GOT3 (cell line): ENCODE measurements at regions not wholly inside any gene's neighbourhood (a gene's known extent, or its start where the extent isn't known, plus 50 kb on each side); places are given as distances from the start of the nearest gene placed in this dataset.

Source experiments
- DNase-seq: peaks from one replicate; lab custom pipeline; 2025; ENCODE audit warnings: mixed read lengths; lab: John Stamatoyannopoulos, UW

- no peak for DNase-seq
Measured at GRCh38 chr14:36465178-36465577, 54.9 kb downstream of the NKX2-1 start.

- no peak for DNase-seq
Measured at GRCh38 chr14:36462890-36463289, 57.1 kb downstream of the NKX2-1 start.

GRCh38 chr14:36455241-36455627 is 64.8 kb downstream of the NKX2-1 start:
- no peak for DNase-seq

- DNase-seq: no peak
Measured at GRCh38 chr14:36454599-36455240, 65.3 kb downstream of the NKX2-1 start.

- DNase-seq: no peak
Measured at GRCh38 chr14:36452860-36453259, 67.2 kb downstream of the NKX2-1 start.

- no peak for DNase-seq
Measured at GRCh38 chr14:36451310-36452065, 68.5 kb downstream of the NKX2-1 start.

- DNase-seq: no peak
Measured at GRCh38 chr14:36450550-36450949, 69.5 kb downstream of the NKX2-1 start.

GRCh38 chr14:36449903-36450302 is 70.1 kb downstream of the NKX2-1 start:
- no peak for DNase-seq

- DNase-seq: no peak
Measured at GRCh38 chr14:36443374-36443773, 76.7 kb downstream of the NKX2-1 start.

GRCh38 chr14:36442824-36443241 is 77.2 kb downstream of the NKX2-1 start:
- DNase-seq: no peak

GRCh38 chr14:36441283-36441682 is 78.7 kb downstream of the NKX2-1 start:
- DNase-seq: no peak

GRCh38 chr14:36439766-36440165 is 80.3 kb downstream of the NKX2-1 start:
- DNase-seq: no peak

- no peak for DNase-seq
Measured at GRCh38 chr14:36438883-36439282, 81.1 kb downstream of the NKX2-1 start.

GRCh38 chr14:36430662-36431084 is 89.4 kb downstream of the NKX2-1 start:
- no peak for DNase-seq

GRCh38 chr14:36430169-36430568 is 89.9 kb downstream of the NKX2-1 start:
- no peak for DNase-seq

- DNase-seq: no peak
Measured at GRCh38 chr14:36429692-36430091, 90.3 kb downstream of the NKX2-1 start.

- DNase-seq: no peak
Measured at GRCh38 chr14:36428350-36428749, 91.7 kb downstream of the NKX2-1 start.

- no peak for DNase-seq
Measured at GRCh38 chr14:36426836-36427235, 93.2 kb downstream of the NKX2-1 start.

GRCh38 chr14:36426113-36426512 is 93.9 kb downstream of the NKX2-1 start:
- no peak for DNase-seq

GRCh38 chr14:36424478-36425102 is 95.4 kb downstream of the NKX2-1 start:
- DNase-seq: no peak

- no peak for DNase-seq
Measured at GRCh38 chr14:36423430-36423829, 96.6 kb downstream of the NKX2-1 start.

- DNase-seq: no peak
Measured at GRCh38 chr14:36420149-36420687, 99.8 kb upstream of the MBIP start.

- no peak for DNase-seq
Measured at GRCh38 chr14:36418937-36419336, 98.5 kb upstream of the MBIP start.
